Cardiac fibroblast (primary cell): ENCODE measurements at regions not wholly inside any gene's neighbourhood (a gene's known extent, or its start where the extent isn't known, plus 50 kb on each side); places are given as distances from the start of the nearest gene placed in this dataset.
"Not testable (repeated sequence)": the region's sequence is repeated elsewhere in the genome, so short reads cannot be mapped to it uniquely, and the experiment has no call there.

ENCODE experiments used
- DNase-seq, 2 donors: peaks; one replicate each; pipeline versions ENCODE4 v3.0.0 to v3.0.0-alpha.2; 2010; ENCODE audit warnings: low read depth in 2 of 2
- H3K4me3 ChIP-seq, 2 donors: replicated peaks in 1 of 2; 1 replicate in 1 of 2; 2 replicates in 1 of 2; pipeline ENCODE4 v1.5.1; 2011; ENCODE audit warnings: low read depth in 2 of 2, low read length in 2 of 2, mild to moderate bottlenecking in 2 of 2, moderate library complexity in 1 of 2
- TF ChIP-seq, protein P1 (sequence below): IDR thresholded peaks from one replicate; pipeline ENCODE4 v1.5.1; 2011; ENCODE audit warnings: low read depth, mild to moderate bottlenecking, low read length, inconsistent platforms

DNA sequence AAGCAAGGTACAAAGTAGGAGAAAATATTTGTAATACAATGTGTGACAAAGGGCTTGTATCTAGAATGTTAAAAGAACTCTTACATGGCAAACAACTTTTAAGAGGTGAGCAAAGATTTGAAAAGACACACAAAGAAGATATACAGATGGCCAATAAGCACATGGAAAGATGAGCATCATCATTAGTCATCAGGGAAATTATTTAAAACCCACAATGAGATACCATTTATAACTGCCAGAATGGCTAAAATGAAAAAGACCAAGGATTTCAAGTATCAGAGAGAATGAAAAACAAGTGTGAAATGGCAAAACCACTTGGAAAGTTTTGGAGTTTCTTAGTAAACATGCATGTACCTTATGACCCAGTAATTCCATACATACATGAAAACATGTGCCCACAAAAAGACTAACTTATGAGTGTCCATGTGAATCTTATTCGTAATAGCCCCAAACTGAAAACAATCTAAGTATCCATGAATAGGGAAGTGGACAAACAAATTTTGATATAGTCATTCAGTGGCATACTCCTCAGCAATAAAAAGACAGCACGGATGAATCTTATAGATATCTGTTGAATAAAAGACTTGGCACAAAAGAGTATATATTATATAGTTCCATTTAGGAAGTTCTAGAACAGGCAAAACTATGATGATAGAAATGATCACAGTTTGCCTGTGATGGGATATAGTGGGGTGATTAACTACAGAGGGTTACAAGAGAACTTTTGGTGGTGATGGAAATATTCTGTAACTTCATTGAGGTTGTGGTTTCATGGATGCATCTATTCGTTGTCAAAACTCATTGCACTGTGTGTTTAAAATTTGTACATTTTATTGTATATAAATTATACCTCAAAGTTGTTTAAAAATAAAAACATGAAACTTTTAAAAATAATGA lies 82.0 kb downstream of the DISP1 start:
- TF ChIP-seq, protein P1, sequence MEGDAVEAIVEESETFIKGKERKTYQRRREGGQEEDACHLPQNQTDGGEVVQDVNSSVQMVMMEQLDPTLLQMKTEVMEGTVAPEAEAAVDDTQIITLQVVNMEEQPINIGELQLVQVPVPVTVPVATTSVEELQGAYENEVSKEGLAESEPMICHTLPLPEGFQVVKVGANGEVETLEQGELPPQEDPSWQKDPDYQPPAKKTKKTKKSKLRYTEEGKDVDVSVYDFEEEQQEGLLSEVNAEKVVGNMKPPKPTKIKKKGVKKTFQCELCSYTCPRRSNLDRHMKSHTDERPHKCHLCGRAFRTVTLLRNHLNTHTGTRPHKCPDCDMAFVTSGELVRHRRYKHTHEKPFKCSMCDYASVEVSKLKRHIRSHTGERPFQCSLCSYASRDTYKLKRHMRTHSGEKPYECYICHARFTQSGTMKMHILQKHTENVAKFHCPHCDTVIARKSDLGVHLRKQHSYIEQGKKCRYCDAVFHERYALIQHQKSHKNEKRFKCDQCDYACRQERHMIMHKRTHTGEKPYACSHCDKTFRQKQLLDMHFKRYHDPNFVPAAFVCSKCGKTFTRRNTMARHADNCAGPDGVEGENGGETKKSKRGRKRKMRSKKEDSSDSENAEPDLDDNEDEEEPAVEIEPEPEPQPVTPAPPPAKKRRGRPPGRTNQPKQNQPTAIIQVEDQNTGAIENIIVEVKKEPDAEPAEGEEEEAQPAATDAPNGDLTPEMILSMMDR = no peak
- no peak overlapping the region for H3K4me3 ChIP-seq
- DNase-seq = peak; percentile 29 to 62

DNA sequence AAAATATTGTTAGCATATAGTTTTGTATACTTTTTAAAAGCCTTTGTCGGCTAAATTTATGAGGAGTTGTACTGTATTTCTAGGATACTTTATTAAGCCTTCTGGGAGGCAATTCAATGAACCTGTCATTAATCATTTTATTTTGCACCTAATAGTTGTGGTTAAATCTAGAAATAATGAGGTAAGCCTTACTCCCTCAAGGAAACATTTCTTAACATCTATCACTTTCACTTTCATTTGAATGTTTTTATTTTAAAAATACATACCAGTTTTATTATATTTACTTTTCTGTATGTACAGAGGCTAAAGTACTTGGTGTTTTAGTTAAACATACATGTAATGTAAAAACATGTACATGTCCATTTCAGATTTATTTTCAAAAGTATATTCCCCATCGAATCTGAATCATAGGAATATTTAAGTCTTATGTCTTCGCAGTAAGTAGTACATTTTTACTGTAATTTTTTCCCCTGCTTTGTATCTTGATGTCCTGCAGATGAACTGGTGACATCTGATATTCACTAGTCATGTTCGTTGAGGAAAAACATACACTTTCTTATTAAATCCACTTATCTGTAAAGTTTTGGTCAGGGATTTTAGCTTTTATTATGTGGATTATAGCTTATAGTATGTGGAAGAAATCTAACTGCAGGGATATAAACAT lies 82.8 kb downstream of the DISP1 start:
- H3K4me3 ChIP-seq = peak overlapping the region; percentile 8 to 28
- TF ChIP-seq, protein P1 = no peak
- DNase-seq = peak; percentile 33 to 51

- DNase-seq = peak; percentile 40 to 41
- peak overlapping the region in 1 of 2 donors; percentile 28 for H3K4me3 ChIP-seq
- TF ChIP-seq, protein P1 = no peak
These were observed 83.3 kb downstream of the DISP1 start for GRCh38 chr1:222898191-222898527.

- H3K4me3 ChIP-seq = no peak overlapping the region
- no peak for DNase-seq
- TF ChIP-seq, protein P1 = no peak
These were observed 84.6 kb downstream of the DISP1 start for GRCh38 chr1:222899471-222899870.

GRCh38 chr1:222904451-222904850 lies 89.6 kb downstream of the DISP1 start:
- TF ChIP-seq, protein P1 = no peak
- no peak overlapping the region for H3K4me3 ChIP-seq
- no peak for DNase-seq

DNA sequence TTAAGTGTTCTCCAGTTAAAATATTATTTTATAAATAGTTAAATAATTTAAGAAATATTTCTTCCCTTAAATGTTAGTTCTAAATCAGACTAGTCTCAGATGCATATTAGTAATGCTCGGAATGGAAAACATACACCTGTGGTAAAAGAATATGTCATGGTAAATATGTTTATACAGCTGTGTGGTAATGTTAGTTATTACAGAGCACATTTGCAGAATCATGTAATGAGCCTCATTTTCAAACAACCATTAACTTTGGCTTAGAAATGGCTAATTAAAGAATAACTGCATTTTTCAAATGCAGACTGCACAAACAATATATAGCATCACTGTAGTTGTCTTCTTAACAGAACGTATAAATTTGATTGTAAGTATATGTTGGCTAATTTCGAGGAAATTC lies 90.3 kb downstream of the DISP1 start:
- no peak overlapping the region for H3K4me3 ChIP-seq
- TF ChIP-seq, protein P1 = no peak
- no peak for DNase-seq

- DNase-seq, H3K4me3 ChIP-seq: not testable (repeated sequence)
These were observed 91.5 kb downstream of the DISP1 start for GRCh38 chr1:222906271-222906739.
